ENCODE measurements at regions not wholly inside any gene's neighbourhood (a gene's known extent, or its start where the extent isn't known, plus 50 kb on each side); places are given as distances from the start of the nearest gene placed in this dataset.

DNA sequence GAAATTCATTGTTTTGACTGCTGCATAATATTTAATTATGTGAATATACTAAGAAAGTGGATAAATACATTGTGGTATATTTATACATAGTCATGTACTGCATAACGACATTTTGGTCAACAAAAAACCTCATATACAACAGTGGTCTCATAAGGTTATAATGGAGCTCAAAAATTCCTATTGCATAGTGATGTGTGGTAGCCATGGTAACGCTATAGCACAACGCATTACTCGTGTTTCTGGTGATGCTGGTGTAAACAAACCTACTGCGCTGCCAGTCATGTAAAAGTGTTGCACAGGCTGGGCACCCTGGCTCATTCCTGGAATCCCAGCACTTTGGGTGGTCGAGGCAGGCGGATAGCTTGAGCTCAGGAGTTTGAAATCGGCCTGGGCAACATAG, 52.6 kb upstream of the NHLH2 start:
- TF ChIP-seq MYC (IDR thresholded peaks at IDR 0.05; ENCODE audit: low read depth, low read length): no peak
- TF ChIP-seq, protein P1, sequence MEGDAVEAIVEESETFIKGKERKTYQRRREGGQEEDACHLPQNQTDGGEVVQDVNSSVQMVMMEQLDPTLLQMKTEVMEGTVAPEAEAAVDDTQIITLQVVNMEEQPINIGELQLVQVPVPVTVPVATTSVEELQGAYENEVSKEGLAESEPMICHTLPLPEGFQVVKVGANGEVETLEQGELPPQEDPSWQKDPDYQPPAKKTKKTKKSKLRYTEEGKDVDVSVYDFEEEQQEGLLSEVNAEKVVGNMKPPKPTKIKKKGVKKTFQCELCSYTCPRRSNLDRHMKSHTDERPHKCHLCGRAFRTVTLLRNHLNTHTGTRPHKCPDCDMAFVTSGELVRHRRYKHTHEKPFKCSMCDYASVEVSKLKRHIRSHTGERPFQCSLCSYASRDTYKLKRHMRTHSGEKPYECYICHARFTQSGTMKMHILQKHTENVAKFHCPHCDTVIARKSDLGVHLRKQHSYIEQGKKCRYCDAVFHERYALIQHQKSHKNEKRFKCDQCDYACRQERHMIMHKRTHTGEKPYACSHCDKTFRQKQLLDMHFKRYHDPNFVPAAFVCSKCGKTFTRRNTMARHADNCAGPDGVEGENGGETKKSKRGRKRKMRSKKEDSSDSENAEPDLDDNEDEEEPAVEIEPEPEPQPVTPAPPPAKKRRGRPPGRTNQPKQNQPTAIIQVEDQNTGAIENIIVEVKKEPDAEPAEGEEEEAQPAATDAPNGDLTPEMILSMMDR (IDR thresholded peaks at IDR 0.05; ENCODE audit: low read depth, low read length): no peak
- TF ChIP-seq, protein P2, sequence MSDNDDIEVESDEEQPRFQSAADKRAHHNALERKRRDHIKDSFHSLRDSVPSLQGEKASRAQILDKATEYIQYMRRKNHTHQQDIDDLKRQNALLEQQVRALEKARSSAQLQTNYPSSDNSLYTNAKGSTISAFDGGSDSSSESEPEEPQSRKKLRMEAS (IDR thresholded peaks at IDR 0.05; ENCODE audit: low read depth, low read length): no peak
- H3K4me3 ChIP-seq (ENCODE audit: low read depth, low read length): no peak overlapping the region
- no peak for DNase-seq (ENCODE audit: low read depth)

DNA sequence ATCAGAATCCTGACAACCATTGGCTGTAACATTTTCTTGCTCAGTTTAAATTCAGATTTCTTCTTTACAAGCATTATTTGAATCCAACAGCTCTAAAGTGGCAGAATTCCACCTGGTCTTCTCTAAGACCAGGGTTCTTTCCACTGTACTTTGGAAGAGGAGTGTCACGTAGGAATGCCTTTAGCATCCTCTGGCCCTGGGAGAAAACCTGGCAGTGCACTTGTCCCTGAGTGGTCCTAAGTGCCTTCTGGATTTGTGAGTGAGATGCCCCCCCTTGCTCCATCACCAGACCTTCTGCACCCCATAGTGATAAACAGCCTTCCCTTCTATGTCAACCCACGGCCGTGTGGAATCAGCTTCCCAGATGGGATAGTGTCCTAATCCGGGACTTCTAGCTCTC, 57.1 kb upstream of the NHLH2 start:
- no peak for DNase-seq (ENCODE audit: low read depth)
- TF ChIP-seq, protein P2 (IDR thresholded peaks at IDR 0.05; ENCODE audit: low read depth, low read length): no peak
- TF ChIP-seq, protein P1 (IDR thresholded peaks at IDR 0.05; ENCODE audit: low read depth, low read length): no peak
- no peak overlapping the region for H3K4me3 ChIP-seq (ENCODE audit: low read depth, low read length)

DNA sequence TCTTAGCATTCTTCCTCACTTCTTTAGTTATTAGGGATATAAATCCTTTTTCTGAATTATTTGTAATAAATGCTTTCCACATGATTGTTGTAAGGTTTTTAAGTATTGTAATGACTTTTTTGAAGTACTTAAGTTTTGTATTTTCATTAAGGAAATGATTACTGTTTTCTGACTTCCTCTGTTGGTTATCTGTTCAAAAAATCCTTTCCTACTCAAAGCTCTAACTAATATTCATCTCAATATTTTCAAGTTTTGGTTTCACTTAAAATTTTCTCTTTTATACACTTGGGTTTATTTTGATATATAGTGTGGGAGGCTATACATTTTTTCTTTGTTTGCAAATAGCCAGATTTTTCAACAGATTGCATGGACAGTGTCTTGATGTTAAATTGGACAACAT, 59.9 kb upstream of the NHLH2 start:
- no peak for DNase-seq (ENCODE audit: low read depth)
- H3K4me3 ChIP-seq (ENCODE audit: low read depth, low read length): no peak overlapping the region
- no peak for TF ChIP-seq MYC (IDR thresholded peaks at IDR 0.05; ENCODE audit: low read depth, low read length)
- TF ChIP-seq POLR2A (IDR thresholded peaks at IDR 0.05; ENCODE audit: extremely low read depth, insufficient read length): no peak
- TF ChIP-seq, protein P2 (IDR thresholded peaks at IDR 0.05; ENCODE audit: low read depth, low read length): no peak
- TF ChIP-seq, protein P1 (IDR thresholded peaks at IDR 0.05; ENCODE audit: low read depth, low read length): no peak

DNA sequence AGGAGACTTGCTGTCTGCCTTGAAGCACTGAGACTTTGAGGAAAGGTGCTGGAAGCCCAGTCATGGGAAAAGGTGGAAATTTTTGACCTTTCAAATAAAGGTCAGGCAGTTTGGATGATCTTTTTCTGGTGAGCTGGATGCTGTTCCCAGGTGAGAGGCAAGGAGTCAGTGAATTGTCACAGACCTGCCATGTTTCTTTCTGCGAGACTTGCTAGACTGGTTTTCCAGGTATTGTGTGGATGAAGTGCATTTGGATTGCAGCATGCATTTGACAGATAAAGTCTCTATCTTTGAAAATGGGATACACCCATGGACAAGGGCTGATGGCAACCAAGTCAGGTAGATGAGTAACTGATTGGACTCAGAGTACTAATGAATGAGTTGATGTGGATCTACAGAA, 65.7 kb upstream of the NHLH2 start:
- no peak overlapping the region for H3K4me3 ChIP-seq (ENCODE audit: low read depth, low read length)
- no peak for DNase-seq (ENCODE audit: low read depth)
- TF ChIP-seq, protein P1 (IDR thresholded peaks at IDR 0.05; ENCODE audit: low read depth, low read length): no peak
- TF ChIP-seq MYC (IDR thresholded peaks at IDR 0.05; ENCODE audit: low read depth, low read length) (no peak), POLR2A (IDR thresholded peaks at IDR 0.05; ENCODE audit: extremely low read depth, insufficient read length) (no peak)
- TF ChIP-seq, protein P2 (IDR thresholded peaks at IDR 0.05; ENCODE audit: low read depth, low read length): no peak

DNA sequence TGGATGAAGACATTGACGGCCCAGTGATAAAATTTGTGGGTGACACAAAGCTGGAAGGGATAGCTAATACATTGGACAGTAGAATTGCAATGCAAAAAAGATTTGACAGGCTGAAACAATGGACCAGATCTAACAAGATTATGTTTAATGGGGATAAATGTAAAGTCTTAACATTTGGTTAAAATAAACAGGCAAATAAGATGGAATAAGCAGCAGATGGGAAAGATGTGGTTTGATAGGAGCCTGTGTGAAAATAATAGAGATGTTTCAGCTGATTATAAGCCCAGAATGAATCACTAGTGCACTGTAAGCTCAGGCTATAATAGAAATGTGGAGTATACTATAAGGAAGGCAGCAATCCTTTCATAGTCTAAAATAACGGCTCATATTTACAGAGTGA, 66.2 kb upstream of the NHLH2 start:
- no peak for DNase-seq (ENCODE audit: low read depth)

More for the DNA sequence above, 66.2 kb upstream of the NHLH2 start:
- H3K4me3 ChIP-seq (ENCODE audit: low read depth, low read length): no peak overlapping the region
- TF ChIP-seq MYC (IDR thresholded peaks at IDR 0.05; ENCODE audit: low read depth, low read length) (no peak), POLR2A (IDR thresholded peaks at IDR 0.05; ENCODE audit: extremely low read depth, insufficient read length) (no peak)
- TF ChIP-seq, protein P2 (IDR thresholded peaks at IDR 0.05; ENCODE audit: low read depth, low read length): no peak
- TF ChIP-seq, protein P1 (IDR thresholded peaks at IDR 0.05; ENCODE audit: low read depth, low read length): no peak

Data from NB4 (cell line).